Transverse colon (tissue), 4 donors: ENCODE measurements at regions not wholly inside any gene's neighbourhood (a gene's known extent, or its start where the extent isn't known, plus 50 kb on each side); places are given as distances from the start of the nearest gene placed in this dataset.
"Not testable (repeated sequence)": the region's sequence is repeated elsewhere in the genome, so short reads cannot be mapped to it uniquely, and the experiment has no call there.

Experiments used
- DNase-seq: peaks from one replicate; pipeline ENCODE4 v3.0.0-alpha.2; 2019
- H3K27ac ChIP-seq, 4 donors: fragments of 200-600 bp; sonication (generic); 2 replicates each; pipeline ENCODE4 v1.5.1; 2016 to 2018; ENCODE audit warnings: inconsistent platforms in 4 of 4
- H3K27me3 ChIP-seq: fragments of 200-600 bp; sonication (generic); 2 replicates; pipeline ENCODE4 v1.5.1; 2017; ENCODE audit warnings: inconsistent platforms
- H3K36me3 ChIP-seq, 4 donors: fragments of 200-600 bp; sonication (generic); 2 replicates each; pipeline ENCODE4 v1.5.1; 2017 to 2019; ENCODE audit warnings: inconsistent platforms in 4 of 4
- H3K4me1 ChIP-seq, 4 donors: fragments of 200-600 bp; sonication (generic); 2 replicates each; pipeline ENCODE4 v1.5.1; 2017 to 2020; ENCODE audit warnings: inconsistent platforms in 4 of 4
- H3K4me3 ChIP-seq, 4 donors: fragments of 200-600 bp; sonication (generic); 1 replicate in 1 of 4; 2 replicates in 3 of 4; pipeline versions ENCODE4 v1.5.1 to v1.6.1; 2017 to 2019; ENCODE audit warnings: inconsistent platforms in 4 of 4
- H3K9me3 ChIP-seq, 2 donors: fragments of 200-600 bp; sonication (generic); 2 replicates each; pipeline ENCODE4 v1.5.1; 2017 to 2019; ENCODE audit warnings: inconsistent platforms in 2 of 2
- CTCF ChIP-seq, 5 experiments: fragments of 200-600 bp in 3 of 5; fragments of 450-650 bp in 2 of 5; sonication (generic) in 3 of 5; IDR thresholded peaks; 1 replicate in 2 of 5; 2 replicates in 3 of 5; pipeline ENCODE4 v1.5.1; 2016 to 2017; ENCODE audit warnings: antibody characterized with exemption in 5 of 5, inconsistent platforms in 3 of 5, mild to moderate bottlenecking in 2 of 5, moderate library complexity in 1 of 5
- EP300 ChIP-seq: sonication (generic); formaldehyde crosslinking; IDR thresholded peaks from one replicate; pipeline ENCODE4 v1.6.1; 2017; ENCODE audit warnings: antibody characterized with exemption, low read depth
- POLR2A ChIP-seq: fragments of 450-650 bp; IDR thresholded peaks from one replicate; pipeline ENCODE4 v1.6.1; 2016; ENCODE audit warnings: antibody characterized with exemption, mild to moderate bottlenecking, moderate library complexity
- POLR2AphosphoS5 ChIP-seq, 3 donors: sonication (generic); formaldehyde crosslinking; IDR thresholded peaks; one replicate each; pipeline ENCODE4 v1.6.1; 2016; ENCODE audit warnings: antibody characterized with exemption in 3 of 3
- WGBS, 2 donors: methylation state at CpG; one replicate each; pipeline ENCODE4 v1.1.5; 2018; ENCODE audit warnings: low coverage in 1 of 2; 5-methylcytosine and 5-hydroxymethylcytosine counted together
- in situ Hi-C, 4 donors: fragments of 200-750 bp; cut with MboI; loops; one replicate each; pipeline versions ENCODE4 v1.15.0 to v1.15.1; 2017; ENCODE audit warnings: low sequenced_read_pairs in 3 of 4, low pct_ligation_motif_present in 1 of 4, low pct_unique_long_range_greater_than_20kb in 1 of 4
- intact Hi-C: fragments of 100-400 bp; cut with DNase I; formaldehyde crosslinking; loops from one replicate; pipeline ENCODE4 v1.15.1; 2023; ENCODE audit warnings: low total_unique reads

GRCh38 chr19:23571175-23571574 is 115.8 kb downstream of the ZNF675 start:
- intact Hi-C loops (no loop called here), in situ Hi-C loops (no loop called here)
- Histone ChIP-seq H3K9me3 (peaks cover 27 to 33% of the 10 kb centered on the region in 2 donors), H3K27me3 (no peaks in the 10 kb centered on the region), H3K36me3 (no peaks in the 10 kb centered on the region), H3K27ac (no peak overlapping the region), H3K4me1 (no peaks in the 10 kb centered on the region), H3K4me3 (no peak overlapping the region)
- 82% methylated on average over 2 of the region's 2 CpGs; no CpG with 5 or more reads in 1 of the 2 donors for WGBS, 2 donors
- TF ChIP-seq POLR2AphosphoS5 (IDR thresholded peaks at IDR 0.05) (no peak), CTCF (IDR thresholded peaks at IDR 0.05) (no peak), EP300 (no peak), POLR2A (no peak)
- no peak for DNase-seq

GRCh38 chr19:23568116-23568515 is 118.9 kb downstream of the ZNF675 start:
- intact Hi-C loops, H3K27ac ChIP-seq, H3K4me3 ChIP-seq, H3K4me1 ChIP-seq, in situ Hi-C loops, H3K36me3 ChIP-seq, DNase-seq, H3K27me3 ChIP-seq: not testable (repeated sequence)
- peaks cover 27 to 30% of the 10 kb centered on the region in 2 donors for H3K9me3 ChIP-seq
- WGBS, 2 donors = 100% methylated on average over 5 of the region's 15 CpGs; no CpG with 5 or more reads in 1 of the 2 donors

GRCh38 chr19:23565256-23565655 is 121.8 kb downstream of the ZNF675 start:
- DNase-seq = no peak
- H3K4me1 ChIP-seq = no peaks in the 10 kb centered on the region
- no peak for TF ChIP-seq POLR2AphosphoS5 (IDR thresholded peaks at IDR 0.05)
- TF ChIP-seq POLR2A = no peak
- TF ChIP-seq CTCF (IDR thresholded peaks at IDR 0.05) = no peak
- TF ChIP-seq EP300 = no peak
- intact Hi-C loops (no loop called here), in situ Hi-C loops (no loop called here)
- H3K4me3 ChIP-seq = no peak overlapping the region
- H3K36me3 ChIP-seq = no peaks in the 10 kb centered on the region
- 80% methylated on average over 3 of the region's 3 CpGs; no CpG with 5 or more reads in 1 of the 2 donors for WGBS, 2 donors
- no peak overlapping the region for H3K27ac ChIP-seq
- no peaks in the 10 kb centered on the region for H3K27me3 ChIP-seq
- H3K9me3 ChIP-seq = peaks cover 12 to 13% of the 10 kb centered on the region in 2 donors

- Histone ChIP-seq H3K36me3 (no peaks in the 10 kb centered on the region), H3K27ac (no peak overlapping the region), H3K4me1 (no peaks in the 10 kb centered on the region), H3K4me3 (no peak overlapping the region), H3K9me3 (peaks cover 0 to 2% of the 10 kb centered on the region in 2 donors), H3K27me3 (no peaks in the 10 kb centered on the region)
- DNase-seq = no peak
- intact Hi-C loops = no loop called here
- WGBS, 2 donors = 78% methylated on average over 1 of the region's 1 CpG; no CpG with 5 or more reads in 1 of the 2 donors
- TF ChIP-seq POLR2AphosphoS5 (IDR thresholded peaks at IDR 0.05) = no peak
- no peak for TF ChIP-seq CTCF (IDR thresholded peaks at IDR 0.05)
- TF ChIP-seq EP300 = no peak
- no peak for TF ChIP-seq POLR2A
- in situ Hi-C loops = no loop called here
Observed at GRCh38 chr19:23563326-23563725, 123.7 kb downstream of the ZNF675 start.

GRCh38 chr19:23561341-23561740 is 125.7 kb downstream of the ZNF675 start:
- H3K4me3 ChIP-seq = no peak overlapping the region
- H3K36me3 ChIP-seq = no peaks in the 10 kb centered on the region
- in situ Hi-C loops = no loop called here
- H3K4me1 ChIP-seq = no peaks in the 10 kb centered on the region
- no peak overlapping the region for H3K27ac ChIP-seq
- no peaks in the 10 kb centered on the region for H3K9me3 ChIP-seq
- DNase-seq = no peak
- no peak for TF ChIP-seq EP300
- TF ChIP-seq POLR2AphosphoS5 (IDR thresholded peaks at IDR 0.05) = no peak
- TF ChIP-seq POLR2A = no peak
- 90 to 100% methylated on average over 1 to 2 of the region's 2 CpGs for WGBS, 2 donors
- intact Hi-C loops = no loop called here
- H3K27me3 ChIP-seq = no peaks in the 10 kb centered on the region
